HG03196 (cell line): ENCODE measurements at regions not wholly inside any gene's neighbourhood (a gene's known extent, or its start where the extent isn't known, plus 50 kb on each side); places are given as distances from the start of the nearest gene placed in this dataset.
"Not testable (repeated sequence)": the region's sequence is repeated elsewhere in the genome, so short reads cannot be mapped to it uniquely, and the experiment has no call there.

Experiments
- ATAC-seq: cut with Tn5 transposase; IDR thresholded peaks from one replicate; pipeline ENCODE4 v1.9.1; 2021; ENCODE audit not compliant: unreplicated experiment

GRCh38 chr9:26669701-26670670 is 222.6 kb downstream of the CAAP1 start:
- no peak for ATAC-seq

DNA sequence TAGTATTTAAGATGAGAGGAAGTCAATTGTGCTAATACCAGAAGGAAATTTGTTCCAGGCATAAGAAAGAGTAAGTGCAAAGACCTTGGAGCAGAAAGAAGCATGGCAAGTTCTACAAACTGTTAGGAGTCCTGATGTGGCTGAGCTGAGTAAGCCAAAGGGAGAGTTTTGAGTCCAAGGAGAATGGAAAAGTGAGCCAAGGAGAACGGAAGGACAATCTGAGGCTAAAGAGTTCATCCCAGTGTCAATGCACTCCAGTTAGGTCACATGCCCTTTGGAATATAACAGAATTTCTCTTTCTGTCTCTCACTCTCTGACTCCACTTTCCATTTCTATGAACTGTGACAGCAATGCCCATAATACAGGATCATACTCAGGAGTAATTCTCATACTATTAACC is 224.7 kb downstream of the CAAP1 start:
- no peak for ATAC-seq

GRCh38 chr9:26665666-26666065 is 226.9 kb downstream of the CAAP1 start:
- ATAC-seq, result no peak

DNA sequence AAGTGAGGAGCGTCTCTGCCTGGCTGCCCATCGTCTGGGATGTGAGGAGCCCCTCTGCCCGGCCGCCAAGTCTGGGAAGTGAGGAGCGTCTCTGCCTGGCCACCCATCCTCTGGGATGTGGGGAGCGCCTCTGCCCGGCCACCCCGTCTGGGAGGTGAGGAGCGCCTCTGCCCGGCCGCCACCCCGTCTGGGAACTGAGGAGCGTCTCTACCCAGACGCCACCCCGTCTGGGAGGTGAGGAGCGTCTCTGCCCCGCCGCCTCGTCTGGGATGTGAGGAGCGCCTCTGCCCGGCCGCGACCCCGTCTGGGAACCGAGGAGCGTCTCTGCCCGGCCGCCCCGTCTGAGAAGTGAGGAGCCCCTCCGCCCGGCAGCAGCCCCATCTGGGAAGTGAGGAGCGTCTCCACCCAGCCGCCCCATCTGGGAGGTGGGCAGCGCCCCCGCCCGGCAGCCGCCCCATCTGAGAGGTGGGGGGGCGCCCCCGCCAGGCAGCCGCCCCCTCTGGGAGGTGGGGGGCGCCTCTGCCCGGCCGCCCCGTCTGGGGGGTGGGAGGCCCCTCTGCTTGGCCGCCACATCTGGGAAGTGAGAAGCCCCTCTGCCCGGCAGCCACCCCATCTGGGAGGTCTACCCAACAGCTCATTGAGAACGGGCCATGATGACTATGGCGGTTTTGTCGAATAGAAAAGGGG is 228.4 kb downstream of the CAAP1 start:
- ATAC-seq, result not testable (repeated sequence)

DNA sequence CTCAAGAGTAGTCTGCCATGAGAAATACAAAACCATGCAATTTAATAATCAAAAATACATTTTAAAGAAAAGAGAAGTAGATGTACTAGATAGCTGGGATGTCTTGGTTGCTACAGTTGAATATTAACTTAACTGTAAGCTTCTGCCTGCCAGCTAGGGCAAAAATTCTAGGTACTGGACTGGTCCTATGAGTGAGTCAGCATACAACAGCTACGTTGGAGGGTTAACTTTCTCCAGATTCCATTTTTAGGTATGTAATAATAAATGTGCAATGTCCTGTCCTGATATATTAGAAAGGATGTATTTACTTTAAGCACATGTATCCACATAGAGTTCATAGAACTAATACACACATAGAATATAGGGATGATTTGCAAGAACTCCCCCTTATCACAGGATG is 230.1 kb downstream of the CAAP1 start:
- no peak for ATAC-seq

DNA sequence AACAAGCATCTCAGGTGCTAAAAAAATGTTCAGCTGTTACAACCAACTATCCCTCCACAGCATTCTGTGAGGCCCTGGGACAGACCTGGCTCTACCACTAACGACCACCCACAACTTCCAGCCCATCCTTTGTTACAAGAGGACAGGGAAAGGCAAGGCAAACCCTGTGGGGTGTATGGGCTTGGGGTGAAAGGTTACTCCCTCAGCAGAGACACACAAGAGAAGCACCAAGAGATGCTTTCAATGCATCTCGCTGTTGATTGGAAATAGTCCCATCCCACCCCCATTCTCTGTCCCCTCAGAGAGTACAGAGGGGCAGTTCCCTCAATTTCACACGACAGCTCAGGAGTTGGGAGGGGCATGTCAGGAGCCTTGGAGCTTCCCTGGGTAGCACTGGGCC is 234.1 kb downstream of the CAAP1 start:
- ATAC-seq, result no peak

- ATAC-seq, result no peak
Measured at GRCh38 chr9:26657958-26658357, 234.6 kb downstream of the CAAP1 start.

- ATAC-seq, result no peak
Measured at GRCh38 chr9:26656003-26656870, 236.4 kb downstream of the CAAP1 start.

DNA sequence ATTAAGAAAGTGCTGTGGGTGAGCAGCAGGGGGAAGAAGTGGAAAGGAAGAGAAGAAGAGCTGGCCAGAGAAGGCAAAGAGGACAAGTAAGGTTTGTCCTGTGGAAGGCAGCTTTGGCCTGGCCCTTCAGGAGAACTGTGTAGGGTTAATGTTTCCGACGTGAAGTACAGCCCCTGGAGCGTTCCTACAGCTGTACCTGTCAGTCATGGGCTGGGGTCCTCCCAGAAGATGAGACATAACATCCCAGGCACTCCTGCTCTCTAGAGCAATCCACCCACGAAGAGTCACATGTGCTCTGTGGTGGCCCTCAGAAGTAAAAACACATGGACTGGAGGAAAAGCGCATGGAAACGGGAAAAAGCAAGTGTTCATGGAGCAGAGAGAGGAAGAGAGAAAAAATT is 237.4 kb downstream of the CAAP1 start:
- no peak for ATAC-seq

DNA sequence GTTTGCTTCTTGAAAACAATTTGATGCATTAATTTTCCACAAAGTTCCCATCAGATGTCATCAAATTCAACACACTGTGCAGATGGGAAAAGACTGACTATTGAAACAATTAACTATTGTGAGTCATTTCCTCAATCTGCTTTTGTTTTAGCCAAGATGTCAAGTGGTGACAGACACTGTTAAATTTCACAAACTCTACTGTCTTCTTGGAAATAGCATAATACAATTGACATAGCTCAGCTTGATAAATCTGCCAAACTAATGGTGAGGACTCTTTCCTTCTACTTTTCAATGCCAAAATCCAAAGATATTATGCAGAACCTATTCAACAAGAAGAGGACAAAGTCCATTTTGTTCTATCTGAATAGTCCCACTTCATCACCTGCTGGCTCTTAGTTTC is 242.3 kb downstream of the CAAP1 start:
- no peak for ATAC-seq

- ATAC-seq, result no peak
Measured at GRCh38 chr9:26643826-26644225, 248.8 kb downstream of the CAAP1 start.

GRCh38 chr9:26639761-26640160 is 252.8 kb downstream of the CAAP1 start:
- no peak for ATAC-seq

DNA sequence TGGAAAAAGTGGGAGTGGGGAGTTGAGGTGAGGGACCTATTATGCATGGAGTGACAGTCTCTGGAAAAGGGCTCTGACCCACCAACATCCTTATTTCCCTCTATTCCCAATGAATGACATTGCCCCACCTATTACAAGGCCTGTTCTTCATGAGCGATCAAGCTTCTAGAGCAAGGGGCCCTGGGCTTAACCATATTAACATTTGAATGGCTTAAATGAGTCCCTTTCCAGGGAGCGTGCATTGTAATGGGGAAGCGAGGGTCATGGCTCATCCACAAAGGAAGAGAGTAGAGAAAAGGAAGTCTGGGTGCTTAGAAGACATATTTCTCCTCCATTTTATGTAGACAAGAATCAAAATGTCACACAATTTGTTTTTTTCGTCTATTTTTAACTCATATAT is 255.5 kb downstream of the CAAP1 start:
- no peak for ATAC-seq

GRCh38 chr9:26613851-26614350 is 278.7 kb downstream of the CAAP1 start:
- not testable (repeated sequence) for ATAC-seq

DNA sequence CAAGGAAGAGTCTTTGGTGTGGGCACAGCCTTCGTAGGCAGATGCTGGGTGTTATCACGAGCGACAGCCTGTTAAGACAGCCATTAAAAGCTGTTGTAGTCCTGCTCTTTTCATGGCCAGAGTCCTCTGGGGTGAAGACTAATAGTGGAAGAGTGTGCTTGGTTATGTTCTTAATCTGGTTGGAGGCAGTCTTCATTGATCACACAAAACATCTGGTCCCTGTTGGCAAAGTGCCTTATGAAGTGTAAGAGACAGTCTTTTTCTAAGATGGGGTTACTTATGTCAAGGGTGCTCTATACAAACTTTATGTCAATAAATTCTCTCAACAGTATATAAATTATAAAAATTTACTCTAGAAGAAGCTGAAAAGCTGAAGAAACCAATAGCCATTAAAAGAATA is 280.4 kb downstream of the CAAP1 start:
- no peak for ATAC-seq

DNA sequence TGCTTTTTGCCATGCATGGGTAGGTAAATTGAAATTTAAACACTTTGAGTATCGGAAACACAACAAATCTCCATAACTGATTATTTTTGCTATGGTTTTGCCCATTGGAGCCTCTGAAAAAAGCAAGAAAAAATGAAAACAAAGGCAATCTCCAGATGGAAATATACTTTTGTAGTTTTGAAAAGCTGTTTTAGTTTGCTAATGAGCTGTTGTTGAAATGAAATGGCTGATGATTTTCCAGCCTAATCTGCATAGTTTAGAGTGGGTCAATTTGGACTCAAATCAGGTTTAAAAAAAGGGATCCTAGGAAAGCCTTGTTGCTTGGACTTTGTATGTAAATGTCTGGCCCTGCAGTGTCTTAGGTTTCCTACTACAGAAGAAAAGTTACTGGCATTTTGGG is 285.8 kb downstream of the CAAP1 start:
- no peak for ATAC-seq

GRCh38 chr9:26605367-26605766 is 287.2 kb downstream of the CAAP1 start:
- ATAC-seq, result no peak

DNA sequence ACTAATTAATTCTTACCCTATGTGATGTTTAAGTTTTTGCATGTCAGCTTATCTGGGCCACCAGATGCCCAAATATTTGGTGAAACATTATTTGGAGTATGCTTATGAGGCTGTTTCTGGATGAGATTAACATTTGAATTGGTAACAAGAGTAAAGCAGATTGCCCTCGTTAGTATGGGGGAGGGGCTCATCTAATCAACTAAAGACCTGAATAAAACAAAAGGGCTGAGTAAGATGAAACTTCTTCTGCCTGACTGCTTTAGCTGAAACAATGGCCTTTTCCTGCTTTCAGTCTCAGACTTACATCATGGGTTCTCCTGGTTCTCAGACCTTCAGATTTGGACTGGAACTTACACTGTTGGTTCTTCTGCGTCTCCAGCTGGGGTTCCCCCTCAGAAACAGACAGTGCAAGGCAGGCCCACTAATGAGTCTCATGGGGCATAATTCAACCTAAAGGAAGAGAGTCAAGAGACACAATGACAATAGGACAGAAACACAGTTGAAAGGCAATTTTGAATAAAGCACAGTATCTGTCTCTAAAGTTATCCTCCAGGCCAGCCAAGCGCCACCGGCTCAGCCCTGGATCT is 288.4 kb downstream of the CAAP1 start:
- no peak for ATAC-seq

GRCh38 chr9:26603617-26604016 is 289.0 kb downstream of the CAAP1 start:
- no peak for ATAC-seq

- no peak for ATAC-seq
Measured at GRCh38 chr9:26597542-26598149, 295.0 kb downstream of the CAAP1 start.
